ENCODE measurements at regions not wholly inside any gene's neighbourhood (a gene's known extent, or its start where the extent isn't known, plus 50 kb on each side); places are given as distances from the start of the nearest gene placed in this dataset.

GRCh38 chrX:128287693-128288092 lies 235.5 kb upstream of the ACTRT1 start:
- Histone ChIP-seq H3K27ac (no peak overlapping the region), H3K4me2 (no peak overlapping the region), H3K4me1 (no peaks in the 10 kb centered on the region), H3K9ac (no peak overlapping the region), H3K27me3 (peaks cover 55 to 94% (median 85%) of the 10 kb centered on the region in 11 experiments), H3K36me3 (no peaks in the 10 kb centered on the region), H3K4me3 (no peak overlapping the region), H4K20me1 (no peaks in the 10 kb centered on the region; a peak in 1 of 22 replicates), H3K9me3 (replicated peaks in 1 of 11) (peaks cover 0 to 13% (median 0%) of the 10 kb centered on the region in 11 experiments; a peak in 7 of 22 replicates)
- no peak for TF ChIP-seq Cebpa-rat (IDR thresholded peaks at IDR 0.05)

- TF ChIP-seq Cebpa-rat (IDR thresholded peaks at IDR 0.05): no peak
These were observed 198.4 kb upstream of the ACTRT1 start for GRCh38 chrX:128250621-128251020.

GRCh38 chrX:128216364-128216763 lies 164.2 kb upstream of the ACTRT1 start:
- Histone ChIP-seq H3K4me1 (no peaks in the 10 kb centered on the region), H3K27me3 (peaks cover 0 to 76% (median 65%) of the 10 kb centered on the region in 11 experiments; a peak in 19 of 22 replicates), H3K36me3 (no peaks in the 10 kb centered on the region), H3K9ac (no peak overlapping the region), H3K9me3 (replicated peaks in 1 of 11) (peaks cover 0 to 11% (median 4%) of the 10 kb centered on the region in 11 experiments; a peak in 7 of 22 replicates), H3K27ac (no peak overlapping the region), H4K20me1 (no peaks in the 10 kb centered on the region; a peak in 1 of 22 replicates), H3K4me2 (no peak overlapping the region), H3K4me3 (no peak overlapping the region)
- no peak for TF ChIP-seq Cebpa-rat (IDR thresholded peaks at IDR 0.05)

More at GRCh38 chrX:128250621-128251020, 198.4 kb upstream of the ACTRT1 start:
- no peak overlapping the region for H3K27ac ChIP-seq
- H4K20me1 ChIP-seq: no peaks in the 10 kb centered on the region
- H3K4me1 ChIP-seq: no peaks in the 10 kb centered on the region
- H3K36me3 ChIP-seq: no peaks in the 10 kb centered on the region
- no peak overlapping the region for H3K4me2 ChIP-seq
- peaks cover 78 to 100% (median 96%) of the 10 kb centered on the region in 11 experiments for H3K27me3 ChIP-seq
- peaks cover 1 to 10% (median 6%) of the 10 kb centered on the region in 11 experiments; a peak in 18 of 22 replicates for H3K9me3 ChIP-seq (replicated peaks in 1 of 11)
- no peak overlapping the region for H3K9ac ChIP-seq
- H3K4me3 ChIP-seq: no peak overlapping the region

GRCh38 chrX:128165884-128166408 lies 113.7 kb upstream of the ACTRT1 start:
- Histone ChIP-seq H3K9ac (no peak overlapping the region), H3K36me3 (no peaks in the 10 kb centered on the region), H3K4me3 (no peak overlapping the region), H3K9me3 (replicated peaks in 1 of 11) (peaks cover 0 to 4% (median 0%) of the 10 kb centered on the region in 11 experiments; a peak in 4 of 22 replicates), H3K27ac (no peak overlapping the region), H4K20me1 (no peaks in the 10 kb centered on the region; a peak in 1 of 22 replicates), H3K27me3 (peaks cover 31 to 94% (median 83%) of the 10 kb centered on the region in 11 experiments), H3K4me2 (no peak overlapping the region), H3K4me1 (no peaks in the 10 kb centered on the region)
- no peak for TF ChIP-seq Cebpa-rat (IDR thresholded peaks at IDR 0.05)

GRCh38 chrX:128156204-128156603 lies 104.0 kb upstream of the ACTRT1 start:
- Histone ChIP-seq H3K4me1 (no peaks in the 10 kb centered on the region), H3K27me3 (peaks cover 20 to 87% (median 57%) of the 10 kb centered on the region in 11 experiments; a peak in 21 of 22 replicates), H3K9me3 (replicated peaks in 1 of 11) (peaks cover 5 to 52% (median 20%) of the 10 kb centered on the region in 11 experiments; a peak in 21 of 22 replicates), H3K4me2 (no peak overlapping the region), H3K36me3 (no peaks in the 10 kb centered on the region), H3K27ac (no peak overlapping the region), H4K20me1 (no peaks in the 10 kb centered on the region; a peak in 2 of 22 replicates), H3K4me3 (no peak overlapping the region), H3K9ac (no peak overlapping the region)
- no peak for TF ChIP-seq Cebpa-rat (IDR thresholded peaks at IDR 0.05)

- H3K9ac ChIP-seq: no peak overlapping the region
- H3K4me2 ChIP-seq: no peak overlapping the region
- peaks cover 5 to 15% (median 12%) of the 10 kb centered on the region in 11 experiments; a peak in 6 of 22 replicates for H3K9me3 ChIP-seq (replicated peaks in 1 of 11)
- H3K36me3 ChIP-seq: no peaks in the 10 kb centered on the region
- no peak overlapping the region for H3K27ac ChIP-seq
- no peak for TF ChIP-seq Cebpa-rat (IDR thresholded peaks at IDR 0.05)
- peaks cover 25 to 94% (median 61%) of the 10 kb centered on the region in 11 experiments; a peak in 21 of 22 replicates for H3K27me3 ChIP-seq
- no peak overlapping the region for H3K4me3 ChIP-seq
- no peaks in the 10 kb centered on the region for H3K4me1 ChIP-seq
- no peaks in the 10 kb centered on the region; a peak in 3 of 22 replicates for H4K20me1 ChIP-seq
These were observed 90.5 kb upstream of the ACTRT1 start for GRCh38 chrX:128142745-128143144.

GRCh38 chrX:128106630-128107029 lies 54.4 kb upstream of the ACTRT1 start:
- Histone ChIP-seq H3K9ac (no peak overlapping the region), H3K27ac (no peak overlapping the region), H3K4me1 (no peaks in the 10 kb centered on the region), H3K4me2 (no peak overlapping the region), H4K20me1 (peaks cover 0 to 5% (median 0%) of the 10 kb centered on the region in 11 experiments; a peak in 3 of 22 replicates), H3K27me3 (peaks cover 42 to 96% (median 77%) of the 10 kb centered on the region in 11 experiments), H3K36me3 (no peaks in the 10 kb centered on the region), H3K4me3 (no peak overlapping the region), H3K9me3 (replicated peaks in 1 of 11) (peaks cover 0 to 3% (median 0%) of the 10 kb centered on the region in 11 experiments; a peak in 2 of 22 replicates)
- TF ChIP-seq Cebpa-rat (IDR thresholded peaks at IDR 0.05): no peak

- no peaks in the 10 kb centered on the region for H3K36me3 ChIP-seq
- H3K27me3 ChIP-seq: peaks cover 52 to 96% (median 77%) of the 10 kb centered on the region in 11 experiments
- TF ChIP-seq Cebpa-rat (IDR thresholded peaks at IDR 0.05): no peak
- H3K27ac ChIP-seq: no peak overlapping the region
- H3K4me1 ChIP-seq: no peaks in the 10 kb centered on the region
- H3K4me2 ChIP-seq: no peak overlapping the region
- no peaks in the 10 kb centered on the region for H3K9me3 ChIP-seq (replicated peaks in 1 of 11)
- no peak overlapping the region for H3K9ac ChIP-seq
- no peak overlapping the region for H3K4me3 ChIP-seq
- peaks cover 0 to 5% (median 0%) of the 10 kb centered on the region in 11 experiments; a peak in 3 of 22 replicates for H4K20me1 ChIP-seq
These were observed 53.5 kb upstream of the ACTRT1 start for GRCh38 chrX:128105659-128106058.

Data from BLaER1 treated with 17β-estradiol and CSF1 and Interleukin-3, amounts not matched to agents 10 nM and 100 nM (cell line).